HG03135 (cell line): ENCODE measurements at regions not wholly inside any gene's neighbourhood (a gene's known extent, or its start where the extent isn't known, plus 50 kb on each side); places are given as distances from the start of the nearest gene placed in this dataset.
"Not testable (repeated sequence)": the region's sequence is repeated elsewhere in the genome, so short reads cannot be mapped to it uniquely, and the experiment has no call there.

Source experiments
- ATAC-seq: cut with Tn5 transposase; IDR thresholded peaks from one replicate; pipeline ENCODE4 v1.9.1; 2021; ENCODE audit warnings: mild to moderate bottlenecking, moderate library complexity; ENCODE audit not compliant: unreplicated experiment

- ATAC-seq = not testable (repeated sequence)
Observed at GRCh38 chr9:42325142-42325541, 141.7 kb downstream of the SPATA31A6 start.

- not testable (repeated sequence) for ATAC-seq
Observed at GRCh38 chr9:42325561-42325960, 142.1 kb downstream of the SPATA31A6 start.

GRCh38 chr9:42326482-42326881, 143.0 kb downstream of the SPATA31A6 start:
- ATAC-seq = not testable (repeated sequence)

- not testable (repeated sequence) for ATAC-seq
Observed at GRCh38 chr9:42335342-42335741, 151.9 kb downstream of the SPATA31A6 start.

- ATAC-seq = not testable (repeated sequence)
Observed at GRCh38 chr9:42335984-42336657, 152.7 kb downstream of the SPATA31A6 start.

GRCh38 chr9:42338275-42338674, 154.8 kb downstream of the SPATA31A6 start:
- ATAC-seq = not testable (repeated sequence)

- ATAC-seq = not testable (repeated sequence)
Observed at GRCh38 chr9:42339671-42340434, 156.4 kb downstream of the SPATA31A6 start.

GRCh38 chr9:42340435-42340723, 156.9 kb downstream of the SPATA31A6 start:
- ATAC-seq = not testable (repeated sequence)

GRCh38 chr9:42341860-42342259, 158.4 kb downstream of the SPATA31A6 start:
- ATAC-seq = not testable (repeated sequence)

- ATAC-seq = not testable (repeated sequence)
Observed at GRCh38 chr9:42342297-42342696, 158.8 kb downstream of the SPATA31A6 start.

GRCh38 chr9:42344508-42344907, 161.0 kb downstream of the SPATA31A6 start:
- not testable (repeated sequence) for ATAC-seq

- not testable (repeated sequence) for ATAC-seq
Observed at GRCh38 chr9:42346916-42347315, 163.5 kb downstream of the SPATA31A6 start.

GRCh38 chr9:42349181-42349580, 165.7 kb downstream of the SPATA31A6 start:
- not testable (repeated sequence) for ATAC-seq

GRCh38 chr9:42350412-42350811, 167.0 kb downstream of the SPATA31A6 start:
- not testable (repeated sequence) for ATAC-seq

GRCh38 chr9:42357604-42358373, 174.3 kb downstream of the SPATA31A6 start:
- ATAC-seq = not testable (repeated sequence)

GRCh38 chr9:42358626-42359247, 175.3 kb downstream of the SPATA31A6 start:
- ATAC-seq = not testable (repeated sequence)

GRCh38 chr9:42364410-42365243, 181.2 kb downstream of the SPATA31A6 start:
- ATAC-seq = not testable (repeated sequence)

GRCh38 chr9:42365244-42365945, 181.9 kb downstream of the SPATA31A6 start:
- ATAC-seq = peak; percentile 87

- not testable (repeated sequence) for ATAC-seq
Observed at GRCh38 chr9:42368279-42368881, 184.9 kb downstream of the SPATA31A6 start.
